NB4 (cell line): ENCODE measurements at regions not wholly inside any gene's neighbourhood (a gene's known extent, or its start where the extent isn't known, plus 50 kb on each side); places are given as distances from the start of the nearest gene placed in this dataset.

Experiments
- CTCF ChIP-seq: IDR thresholded peaks from one replicate; pipeline ENCODE4 v1.5.1; 2012; ENCODE audit warnings: low read depth, low read length
- TF ChIP-seq, protein P1 (sequence below): IDR thresholded peaks from 2 replicates; pipeline ENCODE4 v1.6.1; 2011; ENCODE audit warnings: low read depth, low read length

DNA sequence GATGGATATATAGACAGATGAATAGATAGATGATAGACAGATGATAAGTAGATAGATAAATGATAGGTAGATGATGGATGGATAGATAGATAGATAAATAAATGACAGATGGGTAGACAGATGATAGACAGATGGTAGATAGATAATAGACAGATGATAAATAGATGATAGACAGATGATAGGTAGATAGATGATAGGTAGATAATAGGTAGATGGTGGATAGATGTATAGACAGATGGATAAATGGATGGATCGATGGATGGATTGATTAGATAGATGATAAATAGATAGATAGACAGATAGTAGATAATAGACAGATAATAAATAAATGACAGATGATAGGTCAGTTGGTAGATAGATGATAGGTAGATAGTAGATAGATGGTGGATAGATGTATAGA, 212.7 kb downstream of the NFATC2 start:
- TF ChIP-seq CTCF = no peak
- TF ChIP-seq, protein P1, sequence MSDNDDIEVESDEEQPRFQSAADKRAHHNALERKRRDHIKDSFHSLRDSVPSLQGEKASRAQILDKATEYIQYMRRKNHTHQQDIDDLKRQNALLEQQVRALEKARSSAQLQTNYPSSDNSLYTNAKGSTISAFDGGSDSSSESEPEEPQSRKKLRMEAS = no peak
